K562 (cell line): ENCODE measurements at regions not wholly inside any gene's neighbourhood (a gene's known extent, or its start where the extent isn't known, plus 50 kb on each side); places are given as distances from the start of the nearest gene placed in this dataset.

Experiments
- ATAC-seq: fragments of 200-7000 bp; cut with Tn5 transposase; 3 replicates; pipeline ENCODE4 v1.9.1; 2020; ENCODE audit warnings: moderate library complexity
- BruUV-seq: library from RNA; stranded (reverse); fragments of 400-500 nt; replicated peaks from 2 replicates; lab custom pipeline; 2021; lab: Mats Ljungman, UMichigan
- CTCF ChIA-PET: fragments of 300-600 bp; formaldehyde crosslinking; extraction: SDS; loops from one replicate; lab custom pipeline; 2021; ENCODE audit warnings: low intra/inter-chr PET ratio; lab: Yijun Ruan, JAX
- POLR2A ChIA-PET: fragments of 300-600, 350-650 bp; sonication (Branson Sonifier 250); formaldehyde crosslinking; extraction: SDS; loops from one replicate; lab custom pipeline; 2021; ENCODE audit warnings: antibody characterized with exemption, inconsistent platforms; lab: Yijun Ruan, JAX
- DNase-seq, 4 experiments: peaks; one replicate each; pipeline versions ENCODE4 v3.0.0 to v3.0.0-alpha.2; 2011 to 2018; ENCODE audit warnings: low spot score in 3 of 4, mixed read lengths in 3 of 4; ENCODE audit errors: extremely low read depth in 1 of 4
- FAIRE-seq: peaks from 2 replicates; lab custom pipeline; 2011; peaks lifted over from hg19 to GRCh38; lab: Jason Lieb, UNC
- H2AFZ ChIP-seq: 2 replicates; pipeline ENCODE4 v1.6.0; 2011; ENCODE audit warnings: low read depth, low read length, control low read depth, inconsistent platforms
- H3K27ac ChIP-seq: fragments of 200-600 bp; 3 replicates; pipeline ENCODE4 v1.8.0; 2011; ENCODE audit warnings: low read depth, mild to moderate bottlenecking, control low read depth, inconsistent platforms, low read length, moderate library complexity, mixed read lengths; ENCODE audit errors: extremely low read depth
- H3K27me3 ChIP-seq, 2 experiments: fragments of 300-600 bp in 1 of 2; 2 replicates in 1 of 2; 3 replicates in 1 of 2; pipeline versions ENCODE4 v1.6.0 to v1.8.0; 2011; ENCODE audit warnings: inconsistent platforms in 2 of 2, low read length in 2 of 2, mild to moderate bottlenecking in 1 of 2, mixed read lengths in 1 of 2, moderate library complexity in 1 of 2; ENCODE audit not compliant: control insufficient read depth in 2 of 2, insufficient read depth in 2 of 2
- H3K36me3 ChIP-seq: fragments of 300-600 bp; 3 replicates; pipeline ENCODE4 v1.8.0; 2011; ENCODE audit warnings: mild to moderate bottlenecking, low read length, inconsistent platforms; ENCODE audit not compliant: control insufficient read depth, insufficient read depth
- H3K4me1 ChIP-seq, 2 experiments: fragments of 200-600 bp in 1 of 2; replicated peaks in 1 of 2; 2 replicates in 1 of 2; 3 replicates in 1 of 2; pipeline versions ENCODE4 v1.5.1 to v1.8.0; 2011; ENCODE audit warnings: inconsistent platforms in 2 of 2, low read length in 2 of 2, mild to moderate bottlenecking in 1 of 2, mixed read lengths in 1 of 2, moderate library complexity in 1 of 2; ENCODE audit not compliant: control insufficient read depth in 2 of 2, insufficient read depth in 2 of 2
- H3K4me2 ChIP-seq: 2 replicates; pipeline ENCODE4 v1.6.1; 2011; ENCODE audit warnings: low read length, control low read depth, inconsistent platforms, mixed read lengths; ENCODE audit not compliant: insufficient read depth
- H3K4me3 ChIP-seq: fragments of 200-600 bp; sonication (generic), shearing (Covaris generic); 2 replicates; pipeline ENCODE4 v1.5.1; 2016; ENCODE audit warnings: control low read depth, inconsistent platforms
- H3K79me2 ChIP-seq: fragments of 200-600 bp; 3 replicates; pipeline ENCODE4 v1.8.0; 2011; ENCODE audit warnings: low read length, inconsistent platforms; ENCODE audit not compliant: control insufficient read depth, insufficient read depth
- H3K9ac ChIP-seq, 2 experiments: 2 replicates each; pipeline versions ENCODE4 v1.6.0 to v1.6.1; 2011; ENCODE audit warnings: low read depth in 2 of 2, low read length in 2 of 2, control low read depth in 1 of 2, inconsistent platforms in 1 of 2, mild to moderate bottlenecking in 1 of 2, mixed read lengths in 1 of 2; ENCODE audit not compliant: insufficient read depth in 1 of 2
- H3K9me1 ChIP-seq: one replicate; pipeline ENCODE4 v1.6.0; 2011; ENCODE audit warnings: inconsistent platforms, mild to moderate bottlenecking, low read length, moderate library complexity; ENCODE audit not compliant: control insufficient read depth, insufficient read depth
- H3K9me3 ChIP-seq: replicated peaks from 2 replicates; pipeline ENCODE4 v1.5.1; 2011; ENCODE audit warnings: low read depth, low read length, inconsistent platforms; ENCODE audit not compliant: control insufficient read depth, insufficient read depth
- H4K20me1 ChIP-seq: replicated peaks from 2 replicates; pipeline ENCODE4 v1.6.1; 2011; ENCODE audit warnings: low read length, inconsistent platforms, mixed read lengths; ENCODE audit not compliant: control insufficient read depth, insufficient read depth
- CREB1 ChIP-seq, 2 experiments: sonication (generic) in 1 of 2; formaldehyde crosslinking in 1 of 2; IDR thresholded peaks; 2 replicates each; pipeline versions ENCODE4 v1.6.1 to v1.8.0; 2012 to 2022; ENCODE audit warnings: inconsistent platforms in 1 of 2, mild to moderate bottlenecking in 1 of 2, missing genetic modification reagents in 1 of 2, moderate library complexity in 1 of 2
- ETS1 ChIP-seq: conservative IDR thresholded peaks from 2 replicates; pipeline ENCODE4 v1.6.1; 2011; ENCODE audit warnings: low read depth, mild to moderate bottlenecking, low read length; ENCODE audit not compliant: control insufficient read depth
- KAT8 ChIP-seq: fragments of 450-650 bp; IDR thresholded peaks from 2 replicates; pipeline ENCODE4 v1.6.1; 2016; ENCODE audit warnings: low read depth, mild to moderate bottlenecking
- KLF6 ChIP-seq: fragments of 250-450 bp; sonication (Bioruptor Pico); IDR thresholded peaks from 2 replicates; pipeline ENCODE4 v1.4.0; 2020; ENCODE audit warnings: mild to moderate bottlenecking, moderate library complexity, borderline replicate concordance
- MBD2 ChIP-seq: sonication (generic); IDR thresholded peaks from 2 replicates; pipeline ENCODE4 v1.6.1; 2016; ENCODE audit warnings: low read depth, borderline replicate concordance
- NFE2 ChIP-seq: IDR thresholded peaks from 2 replicates; pipeline ENCODE4 v1.6.1; 2014; ENCODE audit warnings: antibody characterized with exemption, low read depth
- RAD21 ChIP-seq, 2 experiments: fragments of 250-450 bp in 1 of 2; fragments of 450-650 bp in 1 of 2; sonication (Bioruptor Pico) in 1 of 2; formaldehyde crosslinking in 1 of 2; IDR thresholded peaks in 1 of 2; conservative IDR thresholded peaks in 1 of 2; 2 replicates each; pipeline versions ENCODE4 v1.4.0 to v1.8.0; 2020 to 2022; ENCODE audit warnings: mild to moderate bottlenecking in 2 of 2, moderate library complexity in 1 of 2
- SAP30 ChIP-seq: fragments of 200-600 bp; sonication (generic); IDR thresholded peaks from 2 replicates; pipeline ENCODE4 v1.6.1; 2012; ENCODE audit warnings: borderline replicate concordance, low read depth, mild to moderate bottlenecking, moderate library complexity, low read length, control low read depth, inconsistent platforms; ENCODE audit not compliant: insufficient read depth, poor library complexity, severe bottlenecking
- SMARCA4 ChIP-seq: fragments of 450-650 bp; IDR thresholded peaks from 2 replicates; pipeline ENCODE4 v1.6.1; 2016
- WGBS: fragments of 100-300 bp; shearing (Covaris generic); methylation state at CpG from one replicate; pipeline ENCODE4 v1.1.6; 2016; ENCODE audit warnings: low coverage, mixed read lengths; ENCODE audit not compliant: insufficient coverage; ENCODE audit errors: missing lambda C conversion rate; 5-methylcytosine and 5-hydroxymethylcytosine counted together
- in situ Hi-C: fragments of 300-500 bp; cut with MboI; formaldehyde crosslinking; loops from 4 replicates; pipeline ENCODE4 v1.15.0; 2018; ENCODE audit warnings: inconsistent platforms, mixed read lengths
- intact Hi-C: fragments of 100-400 bp; cut with micrococcal nuclease; formaldehyde crosslinking; loops from 2 replicates; pipeline ENCODE4 v1.14.2; 2022

GRCh38 chr11:91761406-91762025 is 463.1 kb upstream of the FAT3 start:
- H2AFZ ChIP-seq, result no peak overlapping the region
- CTCF ChIA-PET, result no interaction called here
- no peak for FAIRE-seq

GRCh38 chr11:91756829-91757480 is 467.7 kb upstream of the FAT3 start:
- Histone ChIP-seq H3K27me3 (no peaks in the 10 kb centered on the region), H3K27ac (no peak overlapping the region), H4K20me1 (no peaks in the 10 kb centered on the region), H2AFZ (no peak overlapping the region), H3K79me2 (no peaks in the 10 kb centered on the region), H3K9ac (no peak overlapping the region), H3K4me2 (no peak overlapping the region), H3K9me1 (no peaks in the 10 kb centered on the region), H3K9me3 (no peaks in the 10 kb centered on the region), H3K4me3 (no peak overlapping the region), H3K4me1 (no peaks in the 10 kb centered on the region), H3K36me3 (no peaks in the 10 kb centered on the region)
- TF ChIP-seq MBD2 (no peak), ETS1 (no peak), RAD21 (CRISPR knock-in tag; conservative IDR thresholded peaks at IDR 0.05 in 1 of 2, IDR thresholded peaks at IDR 0.05 in 1 of 2) (no peak), CREB1 (IDR thresholded peaks at IDR 0.05) (no peak), CREB1 (CRISPR knock-in tag; IDR thresholded peaks at IDR 0.05) (no peak), KLF6 (no peak), SMARCA4 (no peak), NFE2 (no peak)
- intact Hi-C loops, result no loop called here
- ATAC-seq, result no peak
- ChIA-PET POLR2A (no interaction called here), CTCF (no interaction called here)
- FAIRE-seq, result no peak
- 15% methylated on average over 1 of the region's 1 CpG for WGBS
- in situ Hi-C loops, result no loop called here
- DNase-seq, result no peak
- BruUV-seq, result no TSS peak

More at GRCh38 chr11:91761406-91762025, 463.1 kb upstream of the FAT3 start:
- Histone ChIP-seq H3K27me3 (no peaks in the 10 kb centered on the region), H3K4me2 (no peak overlapping the region), H3K27ac (no peak overlapping the region), H3K9me3 (no peaks in the 10 kb centered on the region), H3K9me1 (no peaks in the 10 kb centered on the region), H3K9ac (no peak overlapping the region), H3K4me1 (no peaks in the 10 kb centered on the region), H3K36me3 (no peaks in the 10 kb centered on the region), H3K79me2 (no peaks in the 10 kb centered on the region), H4K20me1 (no peaks in the 10 kb centered on the region), H3K4me3 (no peak overlapping the region)
- WGBS, result 5% methylated on average over 3 of the region's 3 CpGs
- no peak for DNase-seq
- intact Hi-C loops (no loop called here), in situ Hi-C loops (no loop called here)
- BruUV-seq, result no TSS peak
- TF ChIP-seq KAT8 (no peak), SAP30 (no peak)
- no peak for ATAC-seq
- POLR2A ChIA-PET, result no interaction called here
